ENCODE measurements at regions not wholly inside any gene's neighbourhood (a gene's known extent, or its start where the extent isn't known, plus 50 kb on each side); places are given as distances from the start of the nearest gene placed in this dataset.

- Histone ChIP-seq H3K79me2 (ENCODE audit: insufficient read depth, low read length) (no peaks in the 10 kb centered on the region), H3F3A (ENCODE audit: insufficient read depth, low read length) (no peaks in the 10 kb centered on the region), H3K27me3 (ENCODE audit: insufficient read depth, low read length) (no peaks in the 10 kb centered on the region), H2AFZ (ENCODE audit: low read length) (no peak overlapping the region), H3K4me2 (ENCODE audit: low read length) (no peak overlapping the region), H3K27ac (ENCODE audit: low read depth, low read length, poor library complexity, severe bottlenecking) (no peak overlapping the region), H3K4me1 (ENCODE audit: insufficient read depth, low read length, severe bottlenecking) (no peaks in the 10 kb centered on the region), H3K36me3 (ENCODE audit: insufficient read depth, low read length) (no peaks in the 10 kb centered on the region), H3K9me2 (ENCODE audit: low read depth, low read length) (no peaks in the 10 kb centered on the region), H3K9me3 (ENCODE audit: low read length) (no peaks in the 10 kb centered on the region), H3K4me3 (ENCODE audit: low read depth, low read length, poor library complexity, severe bottlenecking) (no peak overlapping the region), H3K9ac (ENCODE audit: low read length) (no peak overlapping the region), H4K20me1 (ENCODE audit: insufficient read depth, low read length) (no peaks in the 10 kb centered on the region)
- TF ChIP-seq EZH2 (IDR thresholded peaks at IDR 0.05; ENCODE audit: borderline replicate concordance, low read length) (no peak), CTCF (IDR thresholded peaks at IDR 0.05; ENCODE audit: low read length) (no peak)
These were observed 1528.6 kb upstream of the SLC10A2 start for GRCh38 chr13:104594806-104595205.

- H2AFZ ChIP-seq (ENCODE audit: low read length) = no peak overlapping the region
These were observed 1527.5 kb upstream of the SLC10A2 start for GRCh38 chr13:104593693-104594092.

GRCh38 chr13:104593251-104593576, 1527.0 kb upstream of the SLC10A2 start:
- Histone ChIP-seq H3K36me3 (ENCODE audit: insufficient read depth, low read length) (no peaks in the 10 kb centered on the region), H2AFZ (ENCODE audit: low read length) (no peak overlapping the region), H3K27me3 (ENCODE audit: insufficient read depth, low read length) (no peaks in the 10 kb centered on the region), H3K79me2 (ENCODE audit: insufficient read depth, low read length) (no peaks in the 10 kb centered on the region), H3K27ac (ENCODE audit: low read depth, low read length, poor library complexity, severe bottlenecking) (no peak overlapping the region), H3K4me2 (ENCODE audit: low read length) (no peak overlapping the region), H3K9me3 (ENCODE audit: low read length) (no peaks in the 10 kb centered on the region), H3K4me1 (ENCODE audit: insufficient read depth, low read length, severe bottlenecking) (no peaks in the 10 kb centered on the region), H3K9ac (ENCODE audit: low read length) (no peak overlapping the region), H3K9me2 (ENCODE audit: low read depth, low read length) (no peaks in the 10 kb centered on the region), H4K20me1 (ENCODE audit: insufficient read depth, low read length) (no peaks in the 10 kb centered on the region), H3F3A (ENCODE audit: insufficient read depth, low read length) (no peaks in the 10 kb centered on the region), H3K4me3 (ENCODE audit: low read depth, low read length, poor library complexity, severe bottlenecking) (no peak overlapping the region)
- TF ChIP-seq CTCF (IDR thresholded peaks at IDR 0.05; ENCODE audit: low read length) = no peak
- no peak for TF ChIP-seq EZH2 (IDR thresholded peaks at IDR 0.05; ENCODE audit: borderline replicate concordance, low read length)

More at GRCh38 chr13:104593693-104594092, 1527.5 kb upstream of the SLC10A2 start:
- Histone ChIP-seq H3K4me2 (ENCODE audit: low read length) (no peak overlapping the region), H3K9me2 (ENCODE audit: low read depth, low read length) (no peaks in the 10 kb centered on the region), H3K9me3 (ENCODE audit: low read length) (no peaks in the 10 kb centered on the region), H3K79me2 (ENCODE audit: insufficient read depth, low read length) (no peaks in the 10 kb centered on the region), H3K4me1 (ENCODE audit: insufficient read depth, low read length, severe bottlenecking) (no peaks in the 10 kb centered on the region), H3K27me3 (ENCODE audit: insufficient read depth, low read length) (no peaks in the 10 kb centered on the region), H3K9ac (ENCODE audit: low read length) (no peak overlapping the region), H3K27ac (ENCODE audit: low read depth, low read length, poor library complexity, severe bottlenecking) (no peak overlapping the region), H3K4me3 (ENCODE audit: low read depth, low read length, poor library complexity, severe bottlenecking) (no peak overlapping the region), H4K20me1 (ENCODE audit: insufficient read depth, low read length) (no peaks in the 10 kb centered on the region), H3K36me3 (ENCODE audit: insufficient read depth, low read length) (no peaks in the 10 kb centered on the region), H3F3A (ENCODE audit: insufficient read depth, low read length) (no peaks in the 10 kb centered on the region)
- TF ChIP-seq EZH2 (IDR thresholded peaks at IDR 0.05; ENCODE audit: borderline replicate concordance, low read length) (no peak), CTCF (IDR thresholded peaks at IDR 0.05; ENCODE audit: low read length) (no peak)
